IMR-90 (cell line): ENCODE measurements at regions not wholly inside any gene's neighbourhood (a gene's known extent, or its start where the extent isn't known, plus 50 kb on each side); places are given as distances from the start of the nearest gene placed in this dataset.

Experiments
- CHD1 ChIP-seq: IDR thresholded peaks from 2 replicates; pipeline ENCODE4 v1.6.1; 2012; ENCODE audit warnings: low read depth, low read length, improper control_type of control experiment
- MAFK ChIP-seq: IDR thresholded peaks from 2 replicates; pipeline ENCODE4 v1.6.1; 2012; ENCODE audit warnings: low read depth, low read length, improper control_type of control experiment
- POLR2A ChIP-seq: IDR thresholded peaks from 2 replicates; pipeline ENCODE4 v1.6.1; 2012; ENCODE audit warnings: mild to moderate bottlenecking, low read depth, low read length
- RAD21 ChIP-seq: IDR thresholded peaks from 2 replicates; pipeline ENCODE4 v1.6.1; 2012; ENCODE audit warnings: low read length, improper control_type of control experiment
- SMC3 ChIP-seq: fragments of 150-350 bp; IDR thresholded peaks from 2 replicates; pipeline ENCODE4 v1.6.1; 2016; ENCODE audit warnings: low read depth, mild to moderate bottlenecking, antibody characterized with exemption, low read length, moderate library complexity
- TF ChIP-seq, protein P1 (sequence below): conservative IDR thresholded peaks from 2 replicates; pipeline ENCODE4 v1.5.1; 2012; ENCODE audit warnings: mild to moderate bottlenecking, low read depth, low read length, improper control_type of control experiment

DNA sequence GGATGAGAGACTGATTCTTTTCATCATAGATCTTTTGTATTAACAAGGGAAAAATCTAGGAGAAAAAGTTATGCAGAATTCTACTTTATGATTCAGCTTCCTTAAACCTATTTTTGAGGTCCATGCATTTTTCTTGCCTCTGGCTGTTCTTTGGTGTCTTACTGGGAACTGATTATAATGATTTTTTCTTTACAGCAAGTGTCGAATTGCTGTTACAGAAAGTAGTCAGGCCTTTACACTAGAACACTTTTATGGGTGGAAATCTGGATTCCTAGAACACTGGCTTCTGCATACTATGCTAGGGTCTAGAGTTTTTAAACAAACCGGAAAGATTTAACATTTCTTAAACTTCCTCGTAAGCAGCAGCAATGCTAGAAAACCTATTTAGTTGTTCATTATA, 302.6 kb downstream of the NUP35 start:
- TF ChIP-seq POLR2A (no peak), RAD21 (no peak), MAFK (no peak), SMC3 (no peak), CHD1 (no peak)
- TF ChIP-seq, protein P1, sequence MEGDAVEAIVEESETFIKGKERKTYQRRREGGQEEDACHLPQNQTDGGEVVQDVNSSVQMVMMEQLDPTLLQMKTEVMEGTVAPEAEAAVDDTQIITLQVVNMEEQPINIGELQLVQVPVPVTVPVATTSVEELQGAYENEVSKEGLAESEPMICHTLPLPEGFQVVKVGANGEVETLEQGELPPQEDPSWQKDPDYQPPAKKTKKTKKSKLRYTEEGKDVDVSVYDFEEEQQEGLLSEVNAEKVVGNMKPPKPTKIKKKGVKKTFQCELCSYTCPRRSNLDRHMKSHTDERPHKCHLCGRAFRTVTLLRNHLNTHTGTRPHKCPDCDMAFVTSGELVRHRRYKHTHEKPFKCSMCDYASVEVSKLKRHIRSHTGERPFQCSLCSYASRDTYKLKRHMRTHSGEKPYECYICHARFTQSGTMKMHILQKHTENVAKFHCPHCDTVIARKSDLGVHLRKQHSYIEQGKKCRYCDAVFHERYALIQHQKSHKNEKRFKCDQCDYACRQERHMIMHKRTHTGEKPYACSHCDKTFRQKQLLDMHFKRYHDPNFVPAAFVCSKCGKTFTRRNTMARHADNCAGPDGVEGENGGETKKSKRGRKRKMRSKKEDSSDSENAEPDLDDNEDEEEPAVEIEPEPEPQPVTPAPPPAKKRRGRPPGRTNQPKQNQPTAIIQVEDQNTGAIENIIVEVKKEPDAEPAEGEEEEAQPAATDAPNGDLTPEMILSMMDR = no peak
